DMS79 treated with DMSO at 0.1 percent for 48 hours (cell line): ENCODE measurements at regions not wholly inside any gene's neighbourhood (a gene's known extent, or its start where the extent isn't known, plus 50 kb on each side); places are given as distances from the start of the nearest gene placed in this dataset.
"Not testable (repeated sequence)": the region's sequence is repeated elsewhere in the genome, so short reads cannot be mapped to it uniquely, and the experiment has no call there.

Source experiments
- DNase-seq: peaks from one replicate; lab custom pipeline; 2025; lab: John Stamatoyannopoulos, UW

GRCh38 chr1:224061436-224061835 lies 52.5 kb upstream of the FBXO28 start:
- DNase-seq: no peak

- no peak for DNase-seq
Measured at GRCh38 chr1:224059897-224060427, 53.9 kb upstream of the FBXO28 start.

GRCh38 chr1:224058303-224058702 lies 55.6 kb upstream of the FBXO28 start:
- no peak for DNase-seq

- DNase-seq: no peak
Measured at GRCh38 chr1:224057461-224058199, 56.3 kb upstream of the FBXO28 start.

GRCh38 chr1:224054611-224055010 lies 59.3 kb upstream of the FBXO28 start:
- no peak for DNase-seq

GRCh38 chr1:224054012-224054411 lies 59.9 kb upstream of the FBXO28 start:
- no peak for DNase-seq

- DNase-seq: no peak
Measured at GRCh38 chr1:224053456-224053855, 60.5 kb upstream of the FBXO28 start.

GRCh38 chr1:224052772-224053171 lies 61.1 kb upstream of the FBXO28 start:
- DNase-seq: no peak

- DNase-seq: not testable (repeated sequence)
Measured at GRCh38 chr1:224051782-224052181, 62.1 kb upstream of the FBXO28 start.

GRCh38 chr1:224051086-224051406 lies 62.9 kb upstream of the FBXO28 start:
- no peak for DNase-seq

- DNase-seq: no peak
Measured at GRCh38 chr1:224047538-224047937, 66.4 kb upstream of the FBXO28 start.

GRCh38 chr1:224045556-224045955 lies 68.4 kb upstream of the FBXO28 start:
- DNase-seq: no peak

- DNase-seq: no peak
Measured at GRCh38 chr1:224044420-224044819, 69.5 kb upstream of the FBXO28 start.

- no peak for DNase-seq
Measured at GRCh38 chr1:224042557-224043118, 71.3 kb upstream of the FBXO28 start.

- no peak for DNase-seq
Measured at GRCh38 chr1:224041032-224041431, 72.9 kb upstream of the FBXO28 start.

- not testable (repeated sequence) for DNase-seq
Measured at GRCh38 chr1:224040423-224040822, 73.5 kb upstream of the FBXO28 start.

- DNase-seq: not testable (repeated sequence)
Measured at GRCh38 chr1:224040006-224040405, 73.9 kb upstream of the FBXO28 start.

- DNase-seq: not testable (repeated sequence)
Measured at GRCh38 chr1:224038832-224039231, 75.1 kb upstream of the FBXO28 start.

- DNase-seq: not testable (repeated sequence)
Measured at GRCh38 chr1:224037362-224037761, 76.5 kb upstream of the FBXO28 start.

- DNase-seq: not testable (repeated sequence)
Measured at GRCh38 chr1:224032608-224033276, 81.2 kb upstream of the FBXO28 start.

GRCh38 chr1:224031986-224032385 lies 81.9 kb upstream of the FBXO28 start:
- not testable (repeated sequence) for DNase-seq

- not testable (repeated sequence) for DNase-seq
Measured at GRCh38 chr1:224030257-224030656, 83.7 kb upstream of the FBXO28 start.
